HG03196 (cell line): ENCODE measurements at regions not wholly inside any gene's neighbourhood (a gene's known extent, or its start where the extent isn't known, plus 50 kb on each side); places are given as distances from the start of the nearest gene placed in this dataset.
"Not testable (repeated sequence)": the region's sequence is repeated elsewhere in the genome, so short reads cannot be mapped to it uniquely, and the experiment has no call there.

Experiments
- ATAC-seq: cut with Tn5 transposase; IDR thresholded peaks from one replicate; pipeline ENCODE4 v1.9.1; 2021; ENCODE audit not compliant: unreplicated experiment

DNA sequence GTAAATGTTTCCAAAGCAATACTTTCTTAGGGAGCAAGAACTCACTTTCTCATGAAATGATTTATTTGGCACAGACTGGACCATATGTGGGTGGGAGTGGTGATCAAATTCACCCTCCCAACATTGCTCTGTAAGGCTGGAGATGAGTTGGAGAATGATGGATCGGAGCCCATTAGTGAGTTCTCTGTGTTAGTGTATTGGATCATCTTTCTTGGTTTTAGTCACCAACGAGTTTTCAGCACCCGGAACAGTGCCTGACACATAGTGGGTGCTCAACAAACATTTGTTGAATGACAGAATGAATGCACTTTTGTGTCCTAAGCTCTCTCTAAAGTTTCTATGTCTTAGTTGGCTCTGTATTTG, 104.5 kb upstream of the FAM20A start:
- no peak for ATAC-seq

DNA sequence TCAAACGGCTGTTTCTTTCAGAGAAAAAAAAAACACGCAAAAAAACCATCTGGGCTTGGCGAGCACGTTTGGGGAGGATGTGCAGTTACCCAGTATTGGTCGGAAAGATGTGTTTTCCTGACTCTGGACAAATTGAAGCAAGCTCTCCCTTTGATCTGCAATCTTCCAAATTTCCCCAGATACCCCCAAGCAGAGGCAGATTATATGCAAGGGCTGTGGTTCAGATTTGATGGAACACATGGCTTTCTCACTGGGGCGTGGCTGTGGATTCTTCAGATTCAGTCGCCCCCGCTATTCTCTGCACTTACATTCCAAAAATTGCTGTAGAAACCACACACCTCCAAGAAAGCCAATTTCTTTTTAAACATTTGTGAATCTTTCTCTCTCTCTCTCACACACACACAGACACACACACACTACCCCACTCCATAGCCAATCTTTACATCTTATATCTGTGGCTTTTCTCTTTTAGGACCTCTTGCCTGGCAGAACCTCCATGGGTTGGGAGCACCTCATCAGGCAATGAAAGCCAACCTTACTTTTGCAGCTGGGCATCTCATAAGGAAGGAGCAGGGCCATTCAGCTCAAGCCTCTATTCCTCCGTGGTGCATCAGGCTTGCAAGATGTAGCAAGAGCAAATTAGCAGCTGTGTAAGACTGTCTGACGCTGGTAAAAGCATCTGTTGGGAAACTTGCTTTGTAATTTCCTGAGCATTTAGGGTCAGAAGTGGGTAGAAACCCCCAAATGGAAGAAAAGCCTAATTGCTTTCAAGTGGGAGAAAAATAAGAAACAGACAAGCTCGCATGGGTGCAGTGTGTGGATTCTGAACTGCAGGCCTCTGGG, 103.9 kb upstream of the FAM20A start:
- no peak for ATAC-seq

GRCh38 chr17:68701046-68701445, 99.9 kb upstream of the FAM20A start:
- ATAC-seq = no peak

DNA sequence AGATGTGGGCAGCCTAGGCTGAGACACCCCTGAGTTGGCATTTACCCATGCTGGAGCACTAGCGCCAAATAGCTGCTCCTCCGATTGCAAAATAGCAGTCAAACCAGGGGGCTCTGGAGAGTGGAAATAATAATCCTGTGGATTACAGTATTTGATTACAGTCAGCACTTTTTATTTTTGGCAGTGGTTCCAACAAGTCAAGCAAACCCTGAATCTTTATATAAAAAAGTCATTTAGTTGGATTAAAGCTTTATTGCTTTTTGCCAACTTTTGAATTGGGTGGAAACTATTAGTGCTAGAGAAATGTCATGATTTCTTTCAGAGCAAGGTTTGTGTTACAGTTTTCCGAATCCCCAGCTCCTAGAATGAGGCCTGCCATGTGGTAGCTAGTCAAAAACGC, 99.3 kb upstream of the FAM20A start:
- no peak for ATAC-seq

DNA sequence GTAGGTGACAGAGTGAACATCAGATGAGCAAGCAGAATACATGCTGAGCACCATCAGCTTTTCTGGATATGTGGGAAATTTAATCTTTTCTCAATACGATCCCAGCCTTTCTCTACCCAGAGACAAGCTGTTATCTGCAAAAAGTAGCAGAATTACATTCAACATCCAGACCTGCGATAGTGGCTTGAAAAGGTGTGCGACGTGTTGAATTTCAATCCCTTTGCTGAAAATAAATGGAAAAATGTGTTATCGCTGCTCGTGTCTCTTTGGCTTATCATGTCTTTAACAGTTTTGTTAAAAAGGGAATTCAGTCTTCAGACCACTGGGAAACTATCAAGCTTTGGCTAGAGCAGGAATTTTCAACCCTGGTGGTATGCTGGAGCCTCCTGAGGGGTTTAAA, 98.8 kb upstream of the FAM20A start:
- no peak for ATAC-seq

- no peak for ATAC-seq
Observed at GRCh38 chr17:68698746-68699145, 97.6 kb upstream of the FAM20A start.

DNA sequence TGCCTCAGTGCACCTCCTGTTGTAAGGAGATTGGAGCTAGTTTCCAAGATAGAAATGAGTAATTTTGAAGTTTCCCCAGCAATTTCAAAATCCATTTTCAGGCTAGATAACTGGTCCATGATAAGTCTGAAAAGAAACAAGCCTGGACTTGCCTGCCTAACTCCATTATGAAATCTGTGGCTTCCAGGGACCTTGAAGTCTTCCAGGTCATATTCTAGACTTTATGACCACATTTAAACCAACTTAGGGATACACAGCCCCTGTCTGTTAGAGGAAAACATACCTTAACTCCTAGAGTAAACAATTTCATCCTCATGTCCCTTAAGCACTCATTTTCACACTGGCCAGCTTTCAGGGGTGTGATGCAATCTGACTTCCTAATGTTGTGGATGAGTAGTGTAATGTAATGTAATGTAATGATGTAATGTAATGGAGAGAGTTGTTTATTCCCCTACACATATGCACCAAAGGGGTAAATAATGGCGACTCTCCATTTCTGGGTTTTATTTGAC, 96.7 kb upstream of the FAM20A start:
- ATAC-seq = no peak

DNA sequence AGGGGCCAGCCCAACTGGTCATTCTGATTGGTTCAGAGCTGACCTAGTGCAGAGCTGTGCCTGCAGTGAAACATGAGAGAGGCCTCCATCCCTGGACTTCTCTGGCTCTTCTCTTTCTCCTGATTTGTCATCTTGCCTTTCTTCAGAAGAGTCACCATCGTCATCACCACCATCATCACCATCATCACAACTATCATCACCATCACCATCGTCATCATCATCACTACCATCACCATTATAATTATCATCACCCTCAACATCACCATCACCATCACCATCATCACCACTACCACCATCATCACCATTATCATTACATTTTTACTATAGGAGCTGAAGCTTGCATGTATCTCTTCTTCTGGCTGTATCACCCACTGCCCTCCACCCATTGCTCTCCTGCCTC, 94.5 kb upstream of the FAM20A start:
- no peak for ATAC-seq

DNA sequence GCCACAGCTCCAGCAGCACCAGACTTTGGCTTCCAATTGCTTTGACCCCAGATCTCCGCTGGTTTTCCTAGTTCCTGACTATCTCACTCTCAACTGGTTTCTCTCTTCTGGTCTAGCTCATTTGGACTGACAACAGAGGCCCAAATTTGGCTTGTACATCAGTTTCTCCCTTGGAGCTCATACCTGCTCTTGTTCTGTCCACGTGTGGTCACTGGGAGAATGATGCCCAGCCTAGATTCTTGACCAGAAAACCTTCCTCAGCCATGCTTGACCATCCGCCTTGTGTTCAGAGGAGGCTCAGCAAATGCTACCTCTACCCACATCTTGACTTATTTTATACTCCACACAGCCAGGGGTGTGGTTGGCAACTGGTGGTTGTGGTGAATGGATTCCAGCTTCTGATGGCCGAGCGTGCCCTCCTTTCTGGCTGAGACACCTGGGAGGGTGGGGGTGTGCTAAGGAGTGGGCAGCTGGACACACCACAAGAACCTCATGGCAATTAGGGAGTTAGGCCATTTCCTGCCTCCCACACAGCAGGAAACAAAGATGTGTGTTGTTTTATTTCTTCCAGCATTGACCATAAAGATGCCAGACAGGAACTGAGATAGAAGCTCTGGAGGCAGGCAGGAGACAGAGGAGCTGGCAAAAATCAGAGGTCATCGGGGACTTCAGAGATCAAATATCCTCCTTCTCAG, 93.8 kb upstream of the FAM20A start:
- no peak for ATAC-seq

GRCh38 chr17:68693896-68694295, 92.7 kb upstream of the FAM20A start:
- no peak for ATAC-seq

DNA sequence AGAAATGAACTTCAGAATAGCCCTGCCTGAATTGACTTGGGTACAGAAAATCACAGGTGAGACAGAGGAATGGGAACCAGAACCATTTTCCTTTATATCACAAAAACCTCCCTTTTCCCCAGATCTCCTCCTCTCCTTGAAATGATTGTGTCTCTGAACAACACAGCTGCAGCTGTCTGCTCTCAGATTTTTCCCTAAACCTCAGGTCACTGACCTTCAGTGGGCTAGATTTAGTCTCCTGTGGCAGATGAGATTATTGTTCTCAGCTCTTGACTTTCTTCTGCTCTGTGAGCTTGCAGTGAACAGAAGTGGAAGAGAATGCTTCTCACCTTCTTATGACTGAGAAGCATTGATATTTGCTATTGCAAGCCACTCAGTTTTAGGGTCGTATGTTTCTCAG, 92.3 kb upstream of the FAM20A start:
- no peak for ATAC-seq

- no peak for ATAC-seq
Observed at GRCh38 chr17:68686108-68686988, 85.2 kb upstream of the FAM20A start.

DNA sequence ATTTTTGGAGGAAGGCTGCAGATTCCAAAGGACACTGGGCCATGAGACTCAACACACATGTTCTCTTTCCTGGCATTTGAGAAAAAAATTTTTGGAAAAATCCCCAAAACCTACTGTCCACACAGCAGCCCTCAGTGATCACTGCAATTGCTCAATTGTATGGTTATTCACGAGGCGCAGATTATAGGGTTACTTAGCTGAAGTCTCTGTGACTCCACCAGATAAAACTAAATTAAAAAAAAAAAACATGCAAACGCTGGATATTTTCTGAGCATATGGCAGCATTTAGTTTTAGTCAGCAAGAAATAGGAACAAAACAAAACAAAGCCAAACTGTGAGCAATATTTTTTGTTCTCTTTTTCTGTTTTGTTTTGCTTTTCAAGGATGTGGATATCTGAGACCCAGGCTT, 83.8 kb upstream of the FAM20A start:
- ATAC-seq = no peak

- no peak for ATAC-seq
Observed at GRCh38 chr17:68682903-68683302, 81.7 kb upstream of the FAM20A start.

- no peak for ATAC-seq
Observed at GRCh38 chr17:68679882-68680281, 78.7 kb upstream of the FAM20A start.

DNA sequence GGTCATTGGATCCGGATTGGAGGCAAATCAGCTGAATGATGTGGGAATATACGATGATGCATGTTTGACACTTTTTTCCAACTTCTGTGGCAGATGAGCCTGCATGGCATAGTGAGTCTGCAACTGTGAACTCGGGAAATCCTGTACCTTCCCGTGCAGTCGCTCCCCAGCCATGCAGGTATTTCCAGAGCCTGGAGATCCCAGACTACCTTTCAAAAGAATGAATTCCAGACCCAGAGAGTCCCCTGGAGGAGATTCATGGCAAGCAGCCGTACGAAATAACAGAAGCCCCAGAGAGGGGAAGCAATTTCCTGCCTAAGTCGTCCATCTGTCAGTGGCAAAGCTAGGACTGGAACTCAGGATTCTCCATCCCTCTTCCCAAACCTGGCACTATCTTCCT, 75.7 kb upstream of the FAM20A start:
- no peak for ATAC-seq

DNA sequence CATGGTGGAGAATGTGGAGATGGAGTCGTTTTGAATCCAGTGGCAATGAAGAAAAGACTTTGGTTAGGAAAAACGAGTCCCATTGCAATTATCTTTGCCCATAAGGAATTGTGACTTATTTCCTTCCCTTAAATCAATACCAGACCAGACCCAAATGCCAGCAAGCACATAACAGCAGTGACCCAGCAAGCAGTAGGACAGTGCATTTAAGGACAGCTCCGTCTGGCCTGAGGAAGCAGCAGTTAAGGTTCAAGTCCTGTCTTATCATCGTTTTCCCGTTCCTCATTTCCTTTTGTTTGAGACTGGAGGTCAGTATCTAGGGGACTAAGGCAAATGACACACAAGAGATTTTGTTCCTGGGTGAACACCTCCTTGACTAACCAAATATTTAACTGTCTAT, 74.6 kb upstream of the FAM20A start:
- no peak for ATAC-seq

DNA sequence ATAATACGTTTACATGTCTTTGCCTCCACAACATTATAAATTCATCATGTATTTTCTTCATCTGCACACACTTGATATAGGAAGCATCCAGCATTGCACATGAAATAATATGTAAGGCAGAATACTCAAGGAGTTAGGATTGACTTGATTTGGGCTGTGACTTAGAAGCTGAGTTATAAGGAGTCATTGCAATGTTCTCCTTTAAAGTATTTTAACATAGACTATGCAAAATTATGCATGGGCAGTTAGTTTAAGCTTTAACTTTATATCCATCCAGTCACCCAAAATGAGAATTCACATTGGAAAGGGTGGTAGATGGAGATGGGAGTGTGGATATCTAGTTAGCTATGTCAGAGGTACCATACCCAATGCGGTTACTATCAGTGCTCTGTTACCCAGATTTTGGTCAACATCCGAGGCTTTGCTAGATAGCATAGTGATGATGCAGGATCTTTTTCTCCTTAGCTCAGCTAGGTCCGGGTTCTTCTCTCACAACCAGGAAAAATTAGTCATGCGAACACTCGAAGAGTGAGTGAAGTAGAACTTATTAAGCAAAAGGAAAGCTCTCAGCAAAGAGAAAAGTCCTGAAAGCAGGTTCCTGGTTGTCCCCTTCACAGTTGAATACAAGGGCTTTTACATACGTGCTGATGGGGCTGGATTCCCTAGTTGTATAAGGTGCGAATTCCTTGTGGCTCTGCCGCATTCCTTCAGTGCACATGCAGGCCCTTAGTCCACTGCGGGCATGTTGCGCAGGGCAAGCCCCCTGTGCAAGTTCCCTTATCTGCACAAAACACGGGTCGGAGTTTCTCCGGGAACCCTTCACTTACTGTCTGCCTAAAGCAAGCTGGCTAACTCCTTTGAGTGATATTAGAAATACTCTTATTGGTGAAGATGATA, 73.1 kb upstream of the FAM20A start:
- no peak for ATAC-seq

GRCh38 chr17:68670967-68671693, 70.0 kb upstream of the FAM20A start:
- ATAC-seq = no peak

DNA sequence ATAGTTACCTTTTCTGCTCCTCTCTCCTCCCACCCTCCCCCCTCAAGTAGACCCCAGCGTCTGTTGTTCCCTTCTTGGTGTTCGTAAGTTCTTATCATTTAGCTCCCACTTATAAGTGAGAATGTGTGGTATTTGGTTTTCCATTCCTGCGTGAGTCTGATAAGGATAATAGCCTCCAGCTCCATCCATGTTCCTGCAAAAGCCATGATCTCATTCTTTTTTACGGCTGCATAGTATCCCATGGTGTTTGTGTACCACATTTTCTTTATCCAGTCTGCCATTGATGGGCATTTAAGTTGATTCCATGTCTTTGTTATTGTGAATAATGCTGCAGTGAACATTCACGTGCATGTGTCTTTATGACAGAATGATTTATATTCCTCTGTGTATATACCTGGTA, 65.3 kb upstream of the FAM20A start:
- not testable (repeated sequence) for ATAC-seq
